Transverse colon (tissue), 4 donors: ENCODE measurements at regions not wholly inside any gene's neighbourhood (a gene's known extent, or its start where the extent isn't known, plus 50 kb on each side); places are given as distances from the start of the nearest gene placed in this dataset.

Experiments used
- DNase-seq: peaks from one replicate; pipeline ENCODE4 v3.0.0-alpha.2; 2019
- H3K27ac ChIP-seq, 4 donors: fragments of 200-600 bp; sonication (generic); 2 replicates each; pipeline ENCODE4 v1.5.1; 2016 to 2018; ENCODE audit warnings: inconsistent platforms in 4 of 4
- H3K27me3 ChIP-seq: fragments of 200-600 bp; sonication (generic); 2 replicates; pipeline ENCODE4 v1.5.1; 2017; ENCODE audit warnings: inconsistent platforms
- H3K36me3 ChIP-seq, 4 donors: fragments of 200-600 bp; sonication (generic); 2 replicates each; pipeline ENCODE4 v1.5.1; 2017 to 2019; ENCODE audit warnings: inconsistent platforms in 4 of 4
- H3K4me1 ChIP-seq, 4 donors: fragments of 200-600 bp; sonication (generic); 2 replicates each; pipeline ENCODE4 v1.5.1; 2017 to 2020; ENCODE audit warnings: inconsistent platforms in 4 of 4
- H3K4me3 ChIP-seq, 4 donors: fragments of 200-600 bp; sonication (generic); 1 replicate in 1 of 4; 2 replicates in 3 of 4; pipeline versions ENCODE4 v1.5.1 to v1.6.1; 2017 to 2019; ENCODE audit warnings: inconsistent platforms in 4 of 4
- H3K9me3 ChIP-seq, 2 donors: fragments of 200-600 bp; sonication (generic); 2 replicates each; pipeline ENCODE4 v1.5.1; 2017 to 2019; ENCODE audit warnings: inconsistent platforms in 2 of 2
- CTCF ChIP-seq, 5 experiments: fragments of 200-600 bp in 3 of 5; fragments of 450-650 bp in 2 of 5; sonication (generic) in 3 of 5; IDR thresholded peaks; 1 replicate in 2 of 5; 2 replicates in 3 of 5; pipeline ENCODE4 v1.5.1; 2016 to 2017; ENCODE audit warnings: antibody characterized with exemption in 5 of 5, inconsistent platforms in 3 of 5, mild to moderate bottlenecking in 2 of 5, moderate library complexity in 1 of 5
- EP300 ChIP-seq: sonication (generic); formaldehyde crosslinking; IDR thresholded peaks from one replicate; pipeline ENCODE4 v1.6.1; 2017; ENCODE audit warnings: antibody characterized with exemption, low read depth
- POLR2A ChIP-seq: fragments of 450-650 bp; IDR thresholded peaks from one replicate; pipeline ENCODE4 v1.6.1; 2016; ENCODE audit warnings: antibody characterized with exemption, mild to moderate bottlenecking, moderate library complexity
- POLR2AphosphoS5 ChIP-seq, 3 donors: sonication (generic); formaldehyde crosslinking; IDR thresholded peaks; one replicate each; pipeline ENCODE4 v1.6.1; 2016; ENCODE audit warnings: antibody characterized with exemption in 3 of 3
- WGBS, 2 donors: methylation state at CpG; one replicate each; pipeline ENCODE4 v1.1.5; 2018; ENCODE audit warnings: low coverage in 1 of 2; 5-methylcytosine and 5-hydroxymethylcytosine counted together
- in situ Hi-C, 4 donors: fragments of 200-750 bp; cut with MboI; loops; one replicate each; pipeline versions ENCODE4 v1.15.0 to v1.15.1; 2017; ENCODE audit warnings: low sequenced_read_pairs in 3 of 4, low pct_ligation_motif_present in 1 of 4, low pct_unique_long_range_greater_than_20kb in 1 of 4
- intact Hi-C: fragments of 100-400 bp; cut with DNase I; formaldehyde crosslinking; loops from one replicate; pipeline ENCODE4 v1.15.1; 2023; ENCODE audit warnings: low total_unique reads

DNA sequence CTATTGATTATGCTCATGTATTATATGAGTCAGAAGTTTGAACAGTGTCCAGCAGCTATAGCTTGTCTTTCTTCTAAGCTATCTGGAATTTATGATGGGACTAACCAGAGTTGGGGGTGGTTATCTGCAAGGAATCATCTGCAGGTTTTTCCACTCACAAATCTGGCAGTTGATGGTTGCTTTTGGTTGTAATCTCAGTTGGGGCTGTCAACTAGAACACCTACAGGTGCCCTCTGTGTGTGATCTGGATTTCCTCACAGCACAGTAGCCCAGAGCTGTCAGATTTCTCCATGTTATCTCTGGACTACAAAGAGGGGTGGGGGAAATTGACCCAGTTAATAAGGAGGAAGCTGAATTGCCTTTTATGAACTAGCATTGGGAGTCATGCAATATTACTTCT, 51.4 kb upstream of the MAP9 start:
- no peak for DNase-seq
- Histone ChIP-seq H3K4me1 (peaks cover 0 to 3% (median 0%) of the 10 kb centered on the region in 4 donors), H3K36me3 (no peaks in the 10 kb centered on the region), H3K9me3 (no peaks in the 10 kb centered on the region), H3K27me3 (no peaks in the 10 kb centered on the region), H3K4me3 (no peak overlapping the region), H3K27ac (no peak overlapping the region)
- intact Hi-C loops, result no loop called here
- in situ Hi-C loops, result loop anchor here in 2 of 4 donors (25.0 kb wide), 2 partner anchors 359 to 509 kb away; no protein-coding TSS in a partner anchor
- no peak for TF ChIP-seq POLR2AphosphoS5 (IDR thresholded peaks at IDR 0.05)
- no peak for TF ChIP-seq EP300

GRCh38 chr4:155426953-155427352, 50.2 kb upstream of the MAP9 start:
- peaks cover 0 to 3% (median 0%) of the 10 kb centered on the region in 4 donors for H3K4me1 ChIP-seq
- H3K36me3 ChIP-seq, result no peaks in the 10 kb centered on the region
- TF ChIP-seq POLR2AphosphoS5 (IDR thresholded peaks at IDR 0.05) (no peak), CTCF (IDR thresholded peaks at IDR 0.05) (no peak), EP300 (no peak), POLR2A (no peak)
- no peak overlapping the region for H3K4me3 ChIP-seq
- DNase-seq, result no peak
- no peaks in the 10 kb centered on the region for H3K9me3 ChIP-seq
- WGBS, 2 donors, result 64 to 80% methylated on average over 1 to 9 of the region's 9 CpGs
- H3K27me3 ChIP-seq, result no peaks in the 10 kb centered on the region
- H3K27ac ChIP-seq, result no peak overlapping the region
- intact Hi-C loops, result no loop called here
- in situ Hi-C loops, result loop anchor here in 2 of 4 donors (25.0 kb wide), 2 partner anchors 360 to 510 kb away; no protein-coding TSS in a partner anchor
